Right lobe of liver (tissue), 6 donors: ENCODE measurements at regions not wholly inside any gene's neighbourhood (a gene's known extent, or its start where the extent isn't known, plus 50 kb on each side); places are given as distances from the start of the nearest gene placed in this dataset.
A peak's percentile ranks its signal among the peaks of the same experiment; 100 is the strongest.
"Not testable (repeated sequence)": the region's sequence is repeated elsewhere in the genome, so short reads cannot be mapped to it uniquely, and the experiment has no call there.

ENCODE experiments used
- ATAC-seq, 4 donors: fragments of 200-7000 bp; cut with Tn5 transposase; one replicate each; pipeline ENCODE4 v1.9.1; 2020; ENCODE audit warnings: mild to moderate bottlenecking in 4 of 4, moderate library complexity in 4 of 4
- DNase-seq, 3 donors: peaks; one replicate each; pipeline ENCODE4 v3.0.0-alpha.2; 2020
- H3K27ac ChIP-seq, 3 donors: fragments of 200-600 bp; one replicate each; pipeline ENCODE4 v1.8.0; 2022
- H3K27me3 ChIP-seq, 2 donors: fragments of 200-600 bp; one replicate each; pipeline ENCODE4 v1.8.0; 2022
- H3K36me3 ChIP-seq, 4 donors: fragments of 200-600 bp; sonication (generic) in 1 of 4; one replicate each; pipeline versions ENCODE4 v1.5.1 to v1.8.0; 2017 to 2022; ENCODE audit warnings: control low read depth in 1 of 4
- H3K4me1 ChIP-seq, 4 donors: fragments of 200-600 bp; sonication (generic) in 1 of 4; one replicate each; pipeline versions ENCODE4 v1.5.1 to v1.8.0; 2017 to 2022; ENCODE audit warnings: control low read depth in 1 of 4
- H3K4me3 ChIP-seq, 3 donors: fragments of 200-600 bp; one replicate each; pipeline ENCODE4 v1.8.0; 2022
- H3K9me3 ChIP-seq, 4 donors: fragments of 200-600 bp; sonication (generic) in 1 of 4; one replicate each; pipeline versions ENCODE4 v1.5.1 to v1.8.0; 2017 to 2022; ENCODE audit warnings: control low read depth in 1 of 4
- CTCF ChIP-seq, 4 donors: fragments of 200-600 bp in 3 of 4; fragments of 450-650 bp in 1 of 4; IDR thresholded peaks; one replicate each; pipeline versions ENCODE4 v1.5.1 to v1.8.0; 2016 to 2022; ENCODE audit warnings: antibody characterized with exemption in 4 of 4, mild to moderate bottlenecking in 2 of 4
- POLR2A ChIP-seq: fragments of 450-650 bp; IDR thresholded peaks from one replicate; pipeline ENCODE4 v1.6.1; 2017; ENCODE audit warnings: antibody characterized with exemption, mild to moderate bottlenecking
- WGBS: methylation state at CpG from one replicate; pipeline ENCODE4 v1.1.6; 2018; ENCODE audit warnings: low coverage, low lambda C conversion rate; ENCODE audit not compliant: insufficient coverage; ENCODE audit errors: missing lambda C conversion rate; 5-methylcytosine and 5-hydroxymethylcytosine counted together
- intact Hi-C, 2 donors: fragments of 100-400 bp; cut with DNase I; formaldehyde crosslinking; loops; one replicate each; pipeline versions ENCODE4 v1.11.2 to v1.14.1; 2022
- donor health status: DM: no; HTN: yes; CAD: no.
- donor health status: DM: no; HTN: no; CAD: no.
- donor health status: DM: no; HTN: no; CAD: no.
- donor health status: DM: no; HTN: yes; CAD: no.
- donor health status: DM: no; HTN: yes; CAD: no.

- no peaks in the 10 kb centered on the region for H3K27me3 ChIP-seq
- DNase-seq, result no peak
- no peak for TF ChIP-seq POLR2A
- TF ChIP-seq CTCF (IDR thresholded peaks at IDR 0.05), result no peak
- no peak for ATAC-seq
- intact Hi-C loops, result no loop called here
- WGBS, result 51% methylated on average over 2 of the region's 2 CpGs
- H3K36me3 ChIP-seq, result no peaks in the 10 kb centered on the region
- H3K4me1 ChIP-seq, result no peaks in the 10 kb centered on the region
- no peak overlapping the region for H3K4me3 ChIP-seq
- H3K9me3 ChIP-seq, result no peaks in the 10 kb centered on the region
- H3K27ac ChIP-seq, result no peak overlapping the region
These were observed 1506.2 kb upstream of the LRRTM3 start for GRCh38 chr10:65419629-65420028.

- intact Hi-C loops, result no loop called here
These were observed 1502.8 kb upstream of the LRRTM3 start for GRCh38 chr10:65423043-65423442.

GRCh38 chr10:65429381-65429780, 1496.5 kb upstream of the LRRTM3 start:
- ATAC-seq, result not testable (repeated sequence)
- peak in 1 of 3 donors; percentile 37 for DNase-seq
- WGBS, result 64% methylated on average over 2 of the region's 30 CpGs

More at GRCh38 chr10:65423043-65423442, 1502.8 kb upstream of the LRRTM3 start:
- ATAC-seq (no peak), DNase-seq (no peak)
- Histone ChIP-seq H3K4me1 (no peaks in the 10 kb centered on the region), H3K27me3 (no peaks in the 10 kb centered on the region), H3K4me3 (no peak overlapping the region), H3K9me3 (no peaks in the 10 kb centered on the region), H3K36me3 (no peaks in the 10 kb centered on the region), H3K27ac (no peak overlapping the region)
- WGBS, result 8% methylated on average over 1 of the region's 1 CpG
- no peak for TF ChIP-seq CTCF (IDR thresholded peaks at IDR 0.05)
- no peak for TF ChIP-seq POLR2A

GRCh38 chr10:65430979-65431378, 1494.9 kb upstream of the LRRTM3 start:
- DNase-seq (no peak), ATAC-seq (no peak)
- Histone ChIP-seq H3K4me1 (no peaks in the 10 kb centered on the region), H3K27ac (no peak overlapping the region), H3K4me3 (no peak overlapping the region), H3K36me3 (no peaks in the 10 kb centered on the region), H3K27me3 (no peaks in the 10 kb centered on the region), H3K9me3 (no peaks in the 10 kb centered on the region)
- intact Hi-C loops, result no loop called here
- TF ChIP-seq POLR2A, result no peak
- TF ChIP-seq CTCF (IDR thresholded peaks at IDR 0.05), result no peak
- 40% methylated on average over 2 of the region's 2 CpGs for WGBS

More at GRCh38 chr10:65429381-65429780, 1496.5 kb upstream of the LRRTM3 start:
- H3K36me3 ChIP-seq, H3K27ac ChIP-seq, H3K27me3 ChIP-seq, H3K4me3 ChIP-seq, H3K4me1 ChIP-seq, intact Hi-C loops, H3K9me3 ChIP-seq: not testable (repeated sequence)

GRCh38 chr10:65470986-65471385, 1454.8 kb upstream of the LRRTM3 start:
- intact Hi-C loops, result no loop called here
- TF ChIP-seq POLR2A (no peak), CTCF (IDR thresholded peaks at IDR 0.05) (no peak)
- no peak for ATAC-seq

More at GRCh38 chr10:65470986-65471385, 1454.8 kb upstream of the LRRTM3 start:
- no peak for DNase-seq
- Histone ChIP-seq H3K36me3 (no peaks in the 10 kb centered on the region), H3K9me3 (no peaks in the 10 kb centered on the region), H3K27ac (no peak overlapping the region), H3K27me3 (no peaks in the 10 kb centered on the region), H3K4me1 (no peaks in the 10 kb centered on the region), H3K4me3 (no peak overlapping the region)
